ENCODE measurements at regions not wholly inside any gene's neighbourhood (a gene's known extent, or its start where the extent isn't known, plus 50 kb on each side); places are given as distances from the start of the nearest gene placed in this dataset.
A peak's percentile ranks its signal among the peaks of the same experiment; 100 is the strongest.

GRCh38 chr12:12019881-12020280 is 50.9 kb upstream of the BCL2L14 start:
- Histone ChIP-seq H3K27me3 (ENCODE audit: insufficient read depth, low read length) (no peaks in the 10 kb centered on the region), H2AK5ac (ENCODE audit: low read length) (no peak overlapping the region), H3K9me3 (ENCODE audit: insufficient read depth, low read depth, low read length) (no peaks in the 10 kb centered on the region), H2BK120ac (ENCODE audit: insufficient read depth, low read length, poor library complexity) (no peak overlapping the region), H3K14ac (ENCODE audit: low read length) (no peak overlapping the region), H3K18ac (ENCODE audit: low read length) (no peak overlapping the region), H2AFZ (ENCODE audit: insufficient read depth, low read length, poor library complexity) (no peak overlapping the region), H4K12ac (ENCODE audit: low read depth, low read length) (no peak overlapping the region), H3K4ac (ENCODE audit: low read depth, low read length) (no peak overlapping the region), H3K27ac (ENCODE audit: low read depth, low read length) (no peak overlapping the region), H3K4me3 (ENCODE audit: low read depth, low read length) (no peak overlapping the region), H3K36me3 (ENCODE audit: control insufficient read depth in 1 of 2, insufficient read depth in 2 of 2, low read length in 2 of 2) (no peaks in the 10 kb centered on the region), H4K8ac (ENCODE audit: low read depth, low read length) (no peak overlapping the region), H2BK5ac (ENCODE audit: low read depth, low read length, poor library complexity) (no peak overlapping the region), H4K91ac (ENCODE audit: low read depth, low read length) (peak overlapping the region; percentile 2), H2BK12ac (ENCODE audit: low read length) (no peak overlapping the region), H3K4me2 (ENCODE audit: low read length) (no peak overlapping the region), H3K23ac (ENCODE audit: low read length) (no peak overlapping the region), H3K79me2 (ENCODE audit: control insufficient read depth, insufficient read depth, low read length, poor library complexity) (no peaks in the 10 kb centered on the region), H3K4me1 (ENCODE audit: control insufficient read depth in 1 of 2, insufficient read depth in 2 of 2, low read length in 2 of 2) (peaks cover 11 to 19% of the 10 kb centered on the region in 2 experiments), H3K79me1 (ENCODE audit: low read length) (peaks cover 1% of the 10 kb centered on the region), H3K9ac (ENCODE audit: low read length) (no peak overlapping the region)
- peak; percentile 37 to 77 for DNase-seq
- WGBS (ENCODE audit: extremely low coverage, insufficient coverage, insufficient read length): no CpG with 5 or more reads among the region's 9 CpGs

GRCh38 chr12:12020762-12021161 is 50.0 kb upstream of the BCL2L14 start:
- Histone ChIP-seq H4K8ac (ENCODE audit: low read depth, low read length) (no peak overlapping the region), H4K91ac (ENCODE audit: low read depth, low read length) (no peak overlapping the region), H2AFZ (ENCODE audit: insufficient read depth, low read length, poor library complexity) (no peak overlapping the region), H3K9me3 (ENCODE audit: insufficient read depth, low read depth, low read length) (peaks cover 2% of the 10 kb centered on the region), H2AK5ac (ENCODE audit: low read length) (no peak overlapping the region), H3K4ac (ENCODE audit: low read depth, low read length) (no peak overlapping the region), H2BK120ac (ENCODE audit: insufficient read depth, low read length, poor library complexity) (no peak overlapping the region), H3K4me3 (ENCODE audit: low read depth, low read length) (no peak overlapping the region), H3K4me1 (ENCODE audit: control insufficient read depth in 1 of 2, insufficient read depth in 2 of 2, low read length in 2 of 2) (peaks cover 11 to 19% of the 10 kb centered on the region in 2 experiments), H3K27me3 (ENCODE audit: insufficient read depth, low read length) (no peaks in the 10 kb centered on the region), H2BK12ac (ENCODE audit: low read length) (no peak overlapping the region), H3K27ac (ENCODE audit: low read depth, low read length) (no peak overlapping the region), H3K79me2 (ENCODE audit: control insufficient read depth, insufficient read depth, low read length, poor library complexity) (no peaks in the 10 kb centered on the region), H3K36me3 (ENCODE audit: control insufficient read depth in 1 of 2, insufficient read depth in 2 of 2, low read length in 2 of 2) (no peaks in the 10 kb centered on the region), H3K23ac (ENCODE audit: low read length) (no peak overlapping the region), H3K18ac (ENCODE audit: low read length) (no peak overlapping the region), H3K4me2 (ENCODE audit: low read length) (no peak overlapping the region), H2BK5ac (ENCODE audit: low read depth, low read length, poor library complexity) (no peak overlapping the region), H3K79me1 (ENCODE audit: low read length) (peaks cover under 1% of the 10 kb centered on the region), H3K14ac (ENCODE audit: low read length) (no peak overlapping the region), H3K9ac (ENCODE audit: low read length) (no peak overlapping the region), H4K12ac (ENCODE audit: low read depth, low read length) (no peak overlapping the region)
- no peak for DNase-seq
- no CpG with 5 or more reads among the region's 4 CpGs for WGBS (ENCODE audit: extremely low coverage, insufficient coverage, insufficient read length)
